B cell (primary cell): ENCODE measurements at regions not wholly inside any gene's neighbourhood (a gene's known extent, or its start where the extent isn't known, plus 50 kb on each side); places are given as distances from the start of the nearest gene placed in this dataset.

ENCODE experiments used
- ATAC-seq: fragments of 200-7000 bp; cut with Tn5 transposase; one replicate; pipeline ENCODE4 v1.10.0; 2021; ENCODE audit warnings: low read depth, mild to moderate bottlenecking, moderate number of reproducible peaks, moderate library complexity
- CTCF ChIA-PET: fragments of 350-600 bp; sonication (Branson Sonifier 250); formaldehyde crosslinking; loops from one replicate; lab custom pipeline; 2021; ENCODE audit warnings: antibody characterized with exemption, inconsistent platforms; lab: Charles Lee
- POLR2A ChIA-PET: fragments of 350-600 bp; sonication (Branson Sonifier 250); formaldehyde crosslinking; loops from one replicate; lab custom pipeline; 2021; ENCODE audit warnings: antibody characterized with exemption; lab: Charles Lee
- DNase-seq: peaks from one replicate; pipeline ENCODE4 v3.0.0; 2013
- H2AFZ ChIP-seq: 2 replicates; pipeline ENCODE4 v1.6.1; 2012; ENCODE audit warnings: mild to moderate bottlenecking, low read depth, low read length; ENCODE audit not compliant: insufficient read depth, poor library complexity, severe bottlenecking
- H3K27ac ChIP-seq, 2 donors: 1 replicate in 1 of 2; 2 replicates in 1 of 2; pipeline ENCODE4 v1.5.1; 2012 to 2013; ENCODE audit warnings: low read length in 2 of 2, mild to moderate bottlenecking in 2 of 2, moderate library complexity in 1 of 2
- H3K27me3 ChIP-seq, 4 experiments: fragments of 200-600 bp in 1 of 4; sonication (generic) in 1 of 4; replicated peaks in 1 of 4; 1 replicate in 2 of 4; 2 replicates in 2 of 4; pipeline versions ENCODE4 v1.6.1 to v1.7.0; 2013 to 2016; ENCODE audit warnings: low read length in 3 of 4, mild to moderate bottlenecking in 2 of 4, mixed read lengths in 1 of 4, moderate library complexity in 1 of 4; ENCODE audit not compliant: insufficient read depth in 4 of 4, control insufficient read depth in 3 of 4; ENCODE audit errors: control extremely low read depth in 1 of 4
- H3K36me3 ChIP-seq, 2 experiments: replicated peaks in 1 of 2; 1 replicate in 1 of 2; 2 replicates in 1 of 2; pipeline versions ENCODE4 v1.6.1 to v1.7.1; 2013; ENCODE audit warnings: low read length in 1 of 2; ENCODE audit not compliant: insufficient read depth in 2 of 2, control insufficient read depth in 1 of 2; ENCODE audit errors: control extremely low read depth in 1 of 2, extremely low read depth in 1 of 2
- H3K4me1 ChIP-seq, 2 donors: fragments of 200-600 bp in 1 of 2; sonication (generic) in 1 of 2; 1 replicate in 1 of 2; 2 replicates in 1 of 2; pipeline versions ENCODE4 v1.5.1 to v1.6.1; 2013 to 2017; ENCODE audit warnings: low read length in 2 of 2; ENCODE audit not compliant: control insufficient read depth in 2 of 2, insufficient read depth in 2 of 2
- H3K4me2 ChIP-seq: replicated peaks from 2 replicates; pipeline ENCODE3; 2012; ENCODE audit warnings: mild to moderate bottlenecking, low read depth, low read length; ENCODE audit not compliant: poor library complexity, severe bottlenecking
- H3K4me3 ChIP-seq, 5 experiments: fragments of 200-600 bp in 1 of 5; sonication (generic) in 1 of 5; 1 replicate in 3 of 5; 2 replicates in 2 of 5; pipeline versions ENCODE4 v1.5.1 to v1.7.0; 2011 to 2016; ENCODE audit warnings: low read length in 4 of 5, mild to moderate bottlenecking in 4 of 5, low read depth in 2 of 5, control low read depth in 1 of 5, moderate library complexity in 1 of 5; ENCODE audit not compliant: insufficient read depth in 1 of 5; ENCODE audit errors: control extremely low read depth in 1 of 5, extremely low read depth in 1 of 5
- H3K79me2 ChIP-seq: fragments of 200-600 bp; sonication (generic); one replicate; pipeline ENCODE4 v1.6.0; 2016; ENCODE audit warnings: low read length; ENCODE audit not compliant: control insufficient read depth, insufficient read depth
- H3K9ac ChIP-seq: fragments of 200-600 bp; sonication (generic); 2 replicates; pipeline ENCODE4 v1.6.1; 2017; ENCODE audit warnings: mild to moderate bottlenecking, low read length, moderate library complexity
- H3K9me3 ChIP-seq, 3 donors: one replicate each; pipeline versions ENCODE4 v1.6.1 to v1.7.1; 2013; ENCODE audit warnings: low read length in 2 of 3; ENCODE audit not compliant: control insufficient read depth in 2 of 3, insufficient read depth in 1 of 3; ENCODE audit errors: control extremely low read depth in 1 of 3
- H4K20me1 ChIP-seq: 2 replicates; pipeline ENCODE4 v1.6.0; 2012; ENCODE audit warnings: mild to moderate bottlenecking, low read length; ENCODE audit not compliant: insufficient read depth, control insufficient read depth, poor library complexity, severe bottlenecking
- H3K27ac Mint-ChIP-seq: one replicate; pipeline ENCODE4 v1.8.0; 2021; ENCODE audit warnings: mixed read lengths
- H3K27me3 Mint-ChIP-seq: one replicate; pipeline ENCODE4 v1.8.0; 2021; ENCODE audit warnings: mixed read lengths
- H3K4me1 Mint-ChIP-seq: one replicate; pipeline ENCODE4 v1.8.0; 2021; ENCODE audit warnings: mixed read lengths
- H3K4me3 Mint-ChIP-seq: one replicate; pipeline ENCODE4 v1.8.0; 2021; ENCODE audit warnings: mixed read lengths
- H3K9me3 Mint-ChIP-seq: one replicate; pipeline ENCODE4 v1.8.0; 2022; ENCODE audit warnings: mixed read lengths; ENCODE audit not compliant: insufficient read depth
- CTCF ChIP-seq: fragments of 200-600 bp; IDR thresholded peaks from one replicate; pipeline ENCODE4 v1.8.0; 2022; ENCODE audit warnings: antibody characterized with exemption, mild to moderate bottlenecking
- EZH2 ChIP-seq: IDR thresholded peaks from 2 replicates; pipeline ENCODE4 v1.6.1; 2012; ENCODE audit warnings: borderline replicate concordance, low read depth, mild to moderate bottlenecking, moderate library complexity, low read length; ENCODE audit not compliant: insufficient read depth, poor library complexity, severe bottlenecking
- WGBS: methylation state at CpG from one replicate; pipeline ENCODE4 v1.1.5; 2013; ENCODE audit warnings: missing lambda C conversion rate; ENCODE audit not compliant: insufficient coverage; 5-methylcytosine and 5-hydroxymethylcytosine counted together
- intact Hi-C: fragments of 100-400 bp; cut with micrococcal nuclease; formaldehyde crosslinking; loops from one replicate; pipeline ENCODE4 v1.10.0; 2022

- Histone ChIP-seq H3K9me3 (peaks cover 0 to 12% (median 0%) of the 10 kb centered on the region in 3 donors), H3K27ac (no peak overlapping the region), H3K27me3 (no peaks in the 10 kb centered on the region), H3K79me2 (no peaks in the 10 kb centered on the region), H2AFZ (no peak overlapping the region), H3K4me3 (no peak overlapping the region), H3K36me3 (no peaks in the 10 kb centered on the region), H3K9ac (no peak overlapping the region), H3K4me1 (no peaks in the 10 kb centered on the region), H4K20me1 (no peaks in the 10 kb centered on the region), H3K4me2 (no peak overlapping the region)
- ATAC-seq, result no peak
- no peaks in the 10 kb centered on the region for H3K27me3 Mint-ChIP-seq
- H3K9me3 Mint-ChIP-seq, result peaks cover 9% of the 10 kb centered on the region
- WGBS, result 86% methylated on average over 7 of the region's 8 CpGs
- no peak for DNase-seq
- H3K4me3 Mint-ChIP-seq, result no peak overlapping the region
- ChIA-PET CTCF (no interaction called here), POLR2A (no interaction called here)
- intact Hi-C loops, result no loop called here
- no peaks in the 10 kb centered on the region for H3K4me1 Mint-ChIP-seq
- TF ChIP-seq CTCF (no peak), EZH2 (no peak)
- H3K27ac Mint-ChIP-seq, result no peak overlapping the region
These were observed 1064.9 kb upstream of the TENM4 start for GRCh38 chr11:80505771-80506170.

- H3K4me2 ChIP-seq, result no peak overlapping the region
- Mint-ChIP-seq H3K4me1 (no peaks in the 10 kb centered on the region), H3K4me3 (no peak overlapping the region), H3K27me3 (no peaks in the 10 kb centered on the region), H3K27ac (no peak overlapping the region), H3K9me3 (peaks cover 10% of the 10 kb centered on the region)
- ATAC-seq, result no peak
- no peak overlapping the region for H3K9ac ChIP-seq
- H3K9me3 ChIP-seq, result peaks cover 0 to 19% (median 0%) of the 10 kb centered on the region in 3 donors
- no peak overlapping the region for H3K4me3 ChIP-seq
- no peaks in the 10 kb centered on the region for H3K36me3 ChIP-seq
- intact Hi-C loops, result no loop called here
- CTCF ChIA-PET, result no interaction called here
- no peak for DNase-seq
- WGBS, result no CpG with 5 or more reads among the region's 1 CpG
- H2AFZ ChIP-seq, result no peak overlapping the region
- no peaks in the 10 kb centered on the region for H3K27me3 ChIP-seq
- H4K20me1 ChIP-seq, result no peaks in the 10 kb centered on the region
- TF ChIP-seq EZH2 (no peak), CTCF (no peak)
- no peaks in the 10 kb centered on the region for H3K4me1 ChIP-seq
- POLR2A ChIA-PET, result no interaction called here
- no peak overlapping the region for H3K27ac ChIP-seq
- H3K79me2 ChIP-seq, result no peaks in the 10 kb centered on the region
These were observed 1063.2 kb upstream of the TENM4 start for GRCh38 chr11:80503990-80504389.
